A549 (cell line): ENCODE measurements at regions not wholly inside any gene's neighbourhood (a gene's known extent, or its start where the extent isn't known, plus 50 kb on each side); places are given as distances from the start of the nearest gene placed in this dataset.

Experiments
- ATAC-seq, 2 experiments: fragments of 200-7000 bp in 1 of 2; fragments of >200 bp in 1 of 2; cut with Nextera tagmentation in 1 of 2; cut with Tn5 transposase in 1 of 2; 3 replicates each; pipeline versions ENCODE4 v1.8.0 to v1.9.1; 2018 to 2020; ENCODE audit warnings: mild to moderate bottlenecking in 1 of 2, moderate library complexity in 1 of 2
- CTCF ChIA-PET: fragments of 300-600 bp; sonication (Branson Sonifier 250); formaldehyde crosslinking; extraction: SDS; loops from one replicate; lab custom pipeline; 2021; ENCODE audit warnings: antibody characterized with exemption, inconsistent platforms; lab: Yijun Ruan, JAX
- POLR2A ChIA-PET: fragments of 350-600 bp; formaldehyde crosslinking; extraction: SDS; loops from one replicate; lab custom pipeline; 2021; ENCODE audit warnings: antibody characterized with exemption, inconsistent platforms; lab: Yijun Ruan, JAX
- DNase-seq, 2 experiments: peaks; one replicate each; pipeline versions ENCODE4 v3.0.0 to v3.0.0-alpha.2; 2011 to 2016; ENCODE audit warnings: low read depth in 1 of 2, low spot score in 1 of 2
- FAIRE-seq: peaks from 2 replicates; lab custom pipeline; 2011; peaks lifted over from hg19 to GRCh38; lab: Jason Lieb, UNC
- H3K27ac ChIP-seq, 2 experiments: fragments of >200 bp; sonication (Bioruptor Twin); formaldehyde crosslinking; 3 replicates each; pipeline ENCODE4 v1.5.1; 2016 to 2017
- H3K4me1 ChIP-seq: fragments of >200 bp; sonication (Bioruptor Twin); formaldehyde crosslinking; 3 replicates; pipeline ENCODE4 v1.6.1; 2016
- H3K4me2 ChIP-seq: fragments of >200 bp; sonication (Bioruptor Twin); formaldehyde crosslinking; 3 replicates; pipeline ENCODE4 v1.6.1; 2016
- H3K4me3 ChIP-seq: fragments of >200 bp; sonication (Bioruptor Twin); formaldehyde crosslinking; 3 replicates; pipeline ENCODE4 v1.5.1; 2016
- H3K9me3 ChIP-seq: fragments of >200 bp; sonication (Bioruptor Twin); formaldehyde crosslinking; 3 replicates; pipeline ENCODE4 v1.6.1; 2016
- ATOH8 ChIP-seq: fragments of 250-450 bp; sonication (Bioruptor Pico); IDR thresholded peaks from 2 replicates; pipeline ENCODE4 v1.5.0; 2020; ENCODE audit warnings: low read depth, mild to moderate bottlenecking, moderate library complexity
- CBX8 ChIP-seq: fragments of 200-600 bp; sonication (generic); IDR thresholded peaks from 2 replicates; pipeline ENCODE4 v1.6.1; 2016
- CHD2 ChIP-seq: fragments of 150-350 bp; IDR thresholded peaks from 2 replicates; pipeline ENCODE4 v1.6.1; 2014; ENCODE audit warnings: low read length; ENCODE audit not compliant: partially characterized antibody
- EHF ChIP-seq: fragments of 250-450 bp; sonication (Bioruptor Pico); IDR thresholded peaks from 2 replicates; pipeline ENCODE4 v1.5.0; 2020; ENCODE audit warnings: mild to moderate bottlenecking
- GATA3 ChIP-seq: IDR thresholded peaks from 2 replicates; pipeline ENCODE4 v1.6.1; 2012; ENCODE audit warnings: borderline replicate concordance
- HOXB5 ChIP-seq: fragments of 250-450 bp; sonication (Bioruptor Pico); IDR thresholded peaks from 2 replicates; pipeline ENCODE4 v1.5.0; 2020; ENCODE audit warnings: mild to moderate bottlenecking, moderate library complexity
- JUN ChIP-seq, 2 experiments: fragments of >200 bp; sonication (Bioruptor Twin); formaldehyde crosslinking; IDR thresholded peaks; 2 replicates in 1 of 2; 3 replicates in 1 of 2; pipeline ENCODE4 v1.6.1; 2016 to 2017
- MAFK ChIP-seq: fragments of 450-650 bp; IDR thresholded peaks from 2 replicates; pipeline ENCODE4 v1.6.1; 2014; ENCODE audit not compliant: partially characterized antibody
- NFE2L2 ChIP-seq: fragments of 150-350 bp; conservative IDR thresholded peaks from 2 replicates; pipeline ENCODE4 v1.6.1; 2014; ENCODE audit warnings: low read length
- NPAS2 ChIP-seq: fragments of 250-450 bp; sonication (Bioruptor Pico); IDR thresholded peaks from 2 replicates; pipeline ENCODE4 v1.8.0; 2022; ENCODE audit warnings: mild to moderate bottlenecking, moderate library complexity, borderline replicate concordance
- NR3C1 ChIP-seq: fragments of >200 bp; sonication (Bioruptor Twin); formaldehyde crosslinking; IDR thresholded peaks from 3 replicates; pipeline ENCODE4 v1.6.1; 2017
- POLR2A ChIP-seq: IDR thresholded peaks from 2 replicates; pipeline ENCODE4 v1.6.1; 2012; ENCODE audit warnings: mild to moderate bottlenecking, low read length
- POLR2AphosphoS2 ChIP-seq: conservative IDR thresholded peaks from 2 replicates; pipeline ENCODE4 v1.6.1; 2012; ENCODE audit warnings: low read length, improper control_type of control experiment, inconsistent platforms
- SREBF2 ChIP-seq: fragments of 450-650 bp; IDR thresholded peaks from 2 replicates; pipeline ENCODE4 v1.6.1; 2014; ENCODE audit warnings: mild to moderate bottlenecking, moderate library complexity
- TFCP2L1 ChIP-seq: fragments of 250-450 bp; sonication (Bioruptor Pico); IDR thresholded peaks from 2 replicates; pipeline ENCODE4 v1.5.0; 2021; ENCODE audit warnings: mild to moderate bottlenecking
- TP53 ChIP-seq: fragments of 250-450 bp; sonication (Bioruptor Pico); IDR thresholded peaks from 2 replicates; pipeline ENCODE4 v1.5.0; 2021; ENCODE audit warnings: mild to moderate bottlenecking, moderate library complexity
- ZSCAN20 ChIP-seq: fragments of 250-450 bp; sonication (Bioruptor Pico); IDR thresholded peaks from 2 replicates; pipeline ENCODE4 v1.8.0; 2022; ENCODE audit warnings: mild to moderate bottlenecking, moderate library complexity
- WGBS: methylation state at CpG from one replicate; pipeline ENCODE4 v1.1.6; 2017; ENCODE audit errors: missing lambda C conversion rate; 5-methylcytosine and 5-hydroxymethylcytosine counted together
- TF ChIP-seq, protein P1 (sequence below): fragments of >200 bp; sonication (Bioruptor Twin); formaldehyde crosslinking; IDR thresholded peaks from 3 replicates; pipeline ENCODE4 v1.5.1; 2016
- TF ChIP-seq, protein P2 (sequence below): fragments of >200 bp; sonication (Bioruptor Twin); formaldehyde crosslinking; IDR thresholded peaks from 2 replicates; pipeline ENCODE4 v1.6.1; 2016

GRCh38 chr3:64900156-64900555 lies 212.4 kb upstream of the ADAMTS9 start:
- Histone ChIP-seq H3K4me2 (no peak overlapping the region), H3K4me3 (no peak overlapping the region), H3K4me1 (no peaks in the 10 kb centered on the region)
- no peak for ATAC-seq
- POLR2A ChIA-PET = no interaction called here
- WGBS = 3% methylated on average over 3 of the region's 3 CpGs
- TF ChIP-seq NFE2L2 (no peak), EHF (CRISPR knock-in tag) (no peak), NPAS2 (CRISPR knock-in tag) (no peak), SREBF2 (no peak), TP53 (CRISPR knock-in tag) (no peak), JUN (IDR thresholded peaks at IDR 0.05) (no peak), MAFK (no peak)
- TF ChIP-seq, all 56 proteins: peak for 0
- H3K9me3 ChIP-seq = no peaks in the 10 kb centered on the region
- FAIRE-seq (no peak), DNase-seq (no peak)
- H3K27ac ChIP-seq = no peak overlapping the region
- CTCF ChIA-PET = no interaction called here

GRCh38 chr3:64898941-64899340 lies 211.1 kb upstream of the ADAMTS9 start:
- 5% methylated on average over 1 of the region's 1 CpG for WGBS
- no peak overlapping the region for H3K4me3 ChIP-seq
- TF ChIP-seq JUN (IDR thresholded peaks at IDR 0.05) (no peak), CHD2 (no peak), POLR2AphosphoS2 (no peak), TFCP2L1 (CRISPR knock-in tag) (no peak), ATOH8 (CRISPR knock-in tag) (no peak), NR3C1 (no peak)
- TF ChIP-seq, all 56 proteins: peak for 0
- Histone ChIP-seq H3K4me2 (no peak overlapping the region), H3K9me3 (no peaks in the 10 kb centered on the region), H3K4me1 (no peaks in the 10 kb centered on the region), H3K27ac (no peak overlapping the region)
- ChIA-PET POLR2A (no interaction called here), CTCF (no interaction called here)
- no peak for FAIRE-seq
- DNase-seq = no peak
- ATAC-seq = no peak

GRCh38 chr3:64895991-64896895 lies 208.4 kb upstream of the ADAMTS9 start:
- Histone ChIP-seq H3K4me3 (no peak overlapping the region), H3K27ac (no peak overlapping the region), H3K4me1 (no peaks in the 10 kb centered on the region), H3K4me2 (no peak overlapping the region), H3K9me3 (no peaks in the 10 kb centered on the region)
- FAIRE-seq (no peak), DNase-seq (no peak), ATAC-seq (no peak)
- CTCF ChIA-PET = no interaction called here
- TF ChIP-seq, protein P1, sequence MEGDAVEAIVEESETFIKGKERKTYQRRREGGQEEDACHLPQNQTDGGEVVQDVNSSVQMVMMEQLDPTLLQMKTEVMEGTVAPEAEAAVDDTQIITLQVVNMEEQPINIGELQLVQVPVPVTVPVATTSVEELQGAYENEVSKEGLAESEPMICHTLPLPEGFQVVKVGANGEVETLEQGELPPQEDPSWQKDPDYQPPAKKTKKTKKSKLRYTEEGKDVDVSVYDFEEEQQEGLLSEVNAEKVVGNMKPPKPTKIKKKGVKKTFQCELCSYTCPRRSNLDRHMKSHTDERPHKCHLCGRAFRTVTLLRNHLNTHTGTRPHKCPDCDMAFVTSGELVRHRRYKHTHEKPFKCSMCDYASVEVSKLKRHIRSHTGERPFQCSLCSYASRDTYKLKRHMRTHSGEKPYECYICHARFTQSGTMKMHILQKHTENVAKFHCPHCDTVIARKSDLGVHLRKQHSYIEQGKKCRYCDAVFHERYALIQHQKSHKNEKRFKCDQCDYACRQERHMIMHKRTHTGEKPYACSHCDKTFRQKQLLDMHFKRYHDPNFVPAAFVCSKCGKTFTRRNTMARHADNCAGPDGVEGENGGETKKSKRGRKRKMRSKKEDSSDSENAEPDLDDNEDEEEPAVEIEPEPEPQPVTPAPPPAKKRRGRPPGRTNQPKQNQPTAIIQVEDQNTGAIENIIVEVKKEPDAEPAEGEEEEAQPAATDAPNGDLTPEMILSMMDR = no peak
- TF ChIP-seq ZSCAN20 (CRISPR knock-in tag) = no peak
- no peak for TF ChIP-seq CBX8
- TF ChIP-seq HOXB5 (CRISPR knock-in tag) = no peak
- TF ChIP-seq, protein P2, sequence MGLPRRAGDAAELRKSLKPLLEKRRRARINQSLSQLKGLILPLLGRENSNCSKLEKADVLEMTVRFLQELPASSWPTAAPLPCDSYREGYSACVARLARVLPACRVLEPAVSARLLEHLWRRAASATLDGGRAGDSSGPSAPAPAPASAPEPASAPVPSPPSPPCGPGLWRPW = no peak
- TF ChIP-seq POLR2A = no peak
- no peak for TF ChIP-seq TFCP2L1 (CRISPR knock-in tag)
- TF ChIP-seq GATA3 = no peak
- POLR2A ChIA-PET = no interaction called here
